ENCODE measurements at regions not wholly inside any gene's neighbourhood (a gene's known extent, or its start where the extent isn't known, plus 50 kb on each side); places are given as distances from the start of the nearest gene placed in this dataset.

- no peak for TF ChIP-seq CSRNP2 (CRISPR knock-in tag; conservative IDR thresholded peaks at IDR 0.05; ENCODE audit: low read depth)
- TF ChIP-seq NR3C1 (CRISPR knock-in tag; IDR thresholded peaks at IDR 0.05), result no peak
- no peak for TF ChIP-seq MXD1 (CRISPR knock-in tag; IDR thresholded peaks at IDR 0.05)
Measured at GRCh38 chr13:62142048-62142447, 726.4 kb upstream of the PCDH20 start (continued).

GRCh38 chr13:62139597-62139996 is 723.9 kb upstream of the PCDH20 start:
- in situ Hi-C loops (cut with HindIII; ENCODE audit: extremely low pct_ligation_motif_present, low pct_unique_long_range_greater_than_20kb) (no loop called here), intact Hi-C loops (cut with micrococcal nuclease; ENCODE audit: unreplicated experiment) (no loop called here)
- no peaks in the 10 kb centered on the region for H3K4me1 ChIP-seq (ENCODE audit: insufficient read depth, low read length)
- no peaks in the 10 kb centered on the region for H3K79me2 ChIP-seq (ENCODE audit: insufficient read depth, low read length)
- H3K4me3 ChIP-seq (replicated peaks in 1 of 3; ENCODE audit: insufficient read depth in 1 of 3, low read depth in 2 of 3, low read length in 3 of 3), result no peak overlapping the region
- peaks cover 13% of the 10 kb centered on the region; the same call in 1 of the 2 replicates for H3K9me3 ChIP-seq (ENCODE audit: low read length)
- no peak overlapping the region for H2AFZ ChIP-seq (ENCODE audit: low read length)
- no TSS peak for BruUV-seq (replicated peaks)
- FAIRE-seq (no peak), ATAC-seq (no peak), DNase-seq (ENCODE audit: low spot score) (no peak)
- TF ChIP-seq ZNF337 (CRISPR knock-in tag; IDR thresholded peaks at IDR 0.05; ENCODE audit: borderline replicate concordance, low read depth) (no peak), ONECUT2 (CRISPR knock-in tag; IDR thresholded peaks at IDR 0.05) (no peak), SNAI1 (CRISPR knock-in tag; IDR thresholded peaks at IDR 0.05; ENCODE audit: borderline replicate concordance) (no peak), HINFP (CRISPR knock-in tag; IDR thresholded peaks at IDR 0.05; ENCODE audit: low read depth) (no peak), CTCF (CRISPR knock-in tag; IDR thresholded peaks at IDR 0.05) (no peak), ZNF367 (CRISPR knock-in tag; IDR thresholded peaks at IDR 0.05; ENCODE audit: borderline replicate concordance) (no peak), ZNF678 (CRISPR knock-in tag; IDR thresholded peaks at IDR 0.05) (no peak), POLR2AphosphoS2 (IDR thresholded peaks at IDR 0.05; ENCODE audit: low read depth, low read length) (no peak), ZNF432 (CRISPR knock-in tag; IDR thresholded peaks at IDR 0.05; ENCODE audit: borderline replicate concordance) (no peak), ZNF17 (CRISPR knock-in tag; IDR thresholded peaks at IDR 0.05) (no peak), ZBTB20 (CRISPR knock-in tag; IDR thresholded peaks at IDR 0.05; ENCODE audit: borderline replicate concordance, low read depth) (no peak), TOPORS (CRISPR knock-in tag; IDR thresholded peaks at IDR 0.05) (no peak), TFAP4 (IDR thresholded peaks at IDR 0.05; ENCODE audit: borderline replicate concordance, low read depth) (no peak)
- no peaks in the 10 kb centered on the region for H3K27me3 ChIP-seq (ENCODE audit: control insufficient read depth in 1 of 2, insufficient read depth in 2 of 2, low read length in 2 of 2)
- ChIA-PET CTCF (ENCODE audit: low intra/inter-chr PET ratio, low total read pairs) (no interaction called here), POLR2A (no interaction called here)
- H3K27ac ChIP-seq (ENCODE audit: extremely low read length, insufficient read depth, low read length), result no peak overlapping the region
- H3K36me3 ChIP-seq (replicated peaks in 1 of 2; ENCODE audit: control insufficient read depth in 1 of 2, insufficient read depth in 2 of 2, low read length in 2 of 2), result no peaks in the 10 kb centered on the region
- no peaks in the 10 kb centered on the region for H4K20me1 ChIP-seq (ENCODE audit: insufficient read depth, low read length)
- no peak overlapping the region for H3K4me2 ChIP-seq (ENCODE audit: low read depth, low read length)
- no peak overlapping the region for H3K9ac ChIP-seq (ENCODE audit: insufficient read depth, low read depth, low read length)
